H54 (cell line): ENCODE measurements at regions not wholly inside any gene's neighbourhood (a gene's known extent, or its start where the extent isn't known, plus 50 kb on each side); places are given as distances from the start of the nearest gene placed in this dataset.

ENCODE experiments used
- DNase-seq: peaks from one replicate; pipeline ENCODE4 v3.0.0; 2011; ENCODE audit warnings: low spot score, mixed read lengths; ENCODE audit not compliant: insufficient read length
- FAIRE-seq: peaks from 3 replicates; lab custom pipeline; 2011; peaks lifted over from hg19 to GRCh38; lab: Jason Lieb, UNC
- POLR2A ChIP-seq: IDR thresholded peaks from 2 replicates; pipeline ENCODE4 v1.6.1; 2011; ENCODE audit warnings: low read depth, mild to moderate bottlenecking, low read length

DNA sequence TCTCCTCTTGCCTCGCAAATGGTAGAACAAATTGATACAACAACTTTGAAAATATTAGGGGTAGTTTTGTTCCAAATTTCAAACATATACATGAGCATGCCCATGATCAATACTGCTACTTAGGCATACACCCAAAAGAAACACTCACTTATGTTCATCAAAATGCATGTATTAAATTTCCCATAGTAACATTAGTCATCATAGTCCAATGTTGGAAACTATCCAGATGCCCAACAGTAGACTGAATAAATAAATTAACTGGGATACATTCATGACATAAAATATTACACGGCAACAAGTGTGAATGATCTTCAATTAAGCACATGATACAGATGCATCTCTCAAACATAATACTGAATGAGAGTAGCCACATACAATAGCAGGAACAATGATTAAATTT, 391.6 kb downstream of the CDH11 start:
- FAIRE-seq (no peak), DNase-seq (no peak)
- TF ChIP-seq POLR2A: no peak

DNA sequence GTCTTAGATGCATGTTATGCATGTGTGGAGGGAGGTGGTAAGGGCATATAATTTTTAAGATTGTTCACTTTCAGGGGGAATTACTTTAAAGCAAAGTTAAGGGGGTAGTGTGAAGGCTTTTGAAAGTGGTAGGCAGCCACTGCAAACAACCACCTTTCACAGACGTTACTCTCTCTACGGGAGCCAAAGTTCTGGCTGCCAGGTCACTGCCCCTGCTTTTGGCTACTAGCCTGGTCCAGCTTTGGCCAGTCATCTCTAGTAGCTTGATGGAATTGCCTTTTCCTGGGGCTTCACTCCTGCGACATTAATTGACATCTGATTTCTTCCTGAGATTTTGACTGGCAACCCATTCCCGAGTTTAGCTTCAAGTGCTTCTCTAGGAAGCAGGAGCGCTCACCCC, 397.5 kb downstream of the CDH11 start:
- no peak for TF ChIP-seq POLR2A
- DNase-seq: no peak
- FAIRE-seq: no peak

DNA sequence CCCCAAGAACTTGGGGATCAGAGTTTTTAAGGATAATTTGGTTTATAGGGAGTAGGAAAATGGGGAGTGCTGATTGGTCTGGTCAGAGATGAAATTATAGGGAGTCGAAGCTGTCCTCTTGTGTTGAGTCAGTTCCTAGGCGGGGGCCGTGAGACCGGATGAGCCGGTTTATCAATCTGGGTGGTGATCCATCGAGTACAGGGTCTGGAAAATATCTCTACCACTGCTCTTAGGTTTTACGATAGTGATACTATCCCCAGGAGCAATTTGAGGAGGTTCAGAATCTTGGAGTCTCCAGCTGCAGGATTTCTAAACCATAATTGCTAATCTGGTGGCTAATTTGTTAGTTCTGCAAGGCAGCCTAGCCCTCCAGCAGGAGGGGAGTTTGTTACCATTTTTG, 403.4 kb downstream of the CDH11 start:
- no peak for TF ChIP-seq POLR2A
- DNase-seq (no peak), FAIRE-seq (no peak)

DNA sequence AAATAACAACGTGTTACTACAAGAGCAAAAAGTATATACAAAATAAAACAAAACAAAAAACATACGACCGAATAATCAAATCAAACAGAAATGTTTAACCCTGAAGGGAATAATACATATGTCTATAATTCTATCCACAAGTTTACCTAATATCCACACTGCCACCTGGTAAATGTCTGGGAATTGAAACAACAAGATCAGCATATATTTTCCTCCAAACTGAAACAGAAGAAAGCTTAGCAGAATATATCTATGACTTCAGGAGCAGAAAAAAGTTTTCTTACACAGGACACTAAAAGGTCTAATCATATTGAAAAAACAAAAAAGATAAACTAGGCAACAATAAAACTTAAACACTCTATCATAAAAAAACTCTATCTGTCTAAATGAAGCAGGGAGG, 404.0 kb downstream of the CDH11 start:
- FAIRE-seq (no peak), DNase-seq (no peak)
- TF ChIP-seq POLR2A: no peak

DNA sequence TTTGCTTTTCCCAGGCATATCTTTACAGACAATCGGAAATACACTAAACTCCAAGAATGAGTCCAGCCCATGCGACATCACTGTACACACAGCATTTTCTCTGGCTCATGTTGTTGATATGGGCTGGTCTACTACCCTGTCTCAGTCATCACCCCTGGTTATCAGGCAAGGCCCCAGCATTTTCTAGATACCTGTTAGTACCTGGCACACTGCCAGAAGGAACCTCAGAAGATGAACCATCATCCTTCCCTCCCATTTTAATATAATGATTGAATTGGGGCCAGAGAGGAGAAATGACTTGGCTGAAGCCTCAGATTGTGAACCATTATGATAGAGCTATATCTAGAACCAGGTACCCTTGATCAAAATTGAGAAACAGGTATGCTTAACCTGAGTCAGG, 406.2 kb downstream of the CDH11 start:
- TF ChIP-seq POLR2A: no peak
- FAIRE-seq (no peak), DNase-seq (no peak)

DNA sequence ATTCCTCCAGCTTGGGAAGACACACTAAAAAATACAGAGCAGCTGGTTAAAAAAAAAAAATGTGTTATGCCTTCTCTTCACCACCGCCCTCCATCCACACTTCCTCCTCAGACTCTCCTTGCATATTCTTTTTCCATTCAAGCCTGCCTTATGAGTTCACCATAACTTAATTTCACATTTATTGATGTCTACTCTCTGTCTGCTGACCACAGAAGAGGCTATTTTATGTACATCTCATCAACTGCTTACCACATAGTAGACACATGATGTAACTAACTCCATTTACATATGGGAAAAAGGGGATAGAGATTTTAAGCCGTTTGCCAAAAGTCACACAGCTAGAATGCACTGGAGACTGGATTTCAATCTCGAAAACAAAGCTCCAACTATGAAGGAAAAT, 409.8 kb downstream of the CDH11 start:
- FAIRE-seq (no peak), DNase-seq (no peak)
- TF ChIP-seq POLR2A: no peak

DNA sequence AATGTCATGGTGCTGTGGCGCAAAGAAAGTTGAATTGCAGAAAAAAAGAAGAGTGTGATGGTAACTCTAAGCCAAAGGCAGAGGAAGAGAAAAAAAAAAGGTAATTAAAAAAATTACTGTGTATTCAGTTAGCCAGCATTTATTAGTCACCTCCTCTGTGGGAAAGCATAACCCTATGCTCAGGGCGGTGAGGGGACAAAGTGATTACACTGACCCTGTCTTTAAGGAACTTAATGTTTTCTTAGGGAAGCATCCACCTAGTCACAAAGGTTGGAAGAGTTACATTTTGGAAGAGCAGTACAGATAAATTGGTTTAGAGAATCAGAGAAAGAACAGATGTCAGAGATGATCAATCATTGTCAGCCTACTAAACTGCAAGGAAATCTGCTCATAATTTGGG, 410.3 kb downstream of the CDH11 start:
- TF ChIP-seq POLR2A: no peak
- FAIRE-seq: no peak
- no peak for DNase-seq

DNA sequence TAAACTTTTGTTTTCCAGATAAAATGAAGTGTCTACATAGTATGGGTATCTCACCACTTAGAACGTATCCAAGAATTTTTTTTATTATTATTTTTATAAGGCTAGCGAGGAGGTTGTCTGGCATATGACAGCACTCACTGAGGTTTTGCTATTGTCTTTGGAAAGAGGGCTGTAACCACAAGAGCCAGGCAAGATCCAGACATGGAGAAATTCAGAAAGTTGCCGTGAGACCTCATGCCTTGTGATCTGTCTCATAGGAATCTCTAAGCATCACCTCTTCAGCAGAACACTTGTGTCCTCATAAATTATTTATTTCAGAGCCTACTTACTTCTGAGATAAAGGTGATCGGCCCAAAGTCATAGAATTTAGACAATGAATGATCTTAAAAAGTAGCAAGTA, 410.8 kb downstream of the CDH11 start:
- no peak for TF ChIP-seq POLR2A
- FAIRE-seq: no peak
- DNase-seq: no peak

DNA sequence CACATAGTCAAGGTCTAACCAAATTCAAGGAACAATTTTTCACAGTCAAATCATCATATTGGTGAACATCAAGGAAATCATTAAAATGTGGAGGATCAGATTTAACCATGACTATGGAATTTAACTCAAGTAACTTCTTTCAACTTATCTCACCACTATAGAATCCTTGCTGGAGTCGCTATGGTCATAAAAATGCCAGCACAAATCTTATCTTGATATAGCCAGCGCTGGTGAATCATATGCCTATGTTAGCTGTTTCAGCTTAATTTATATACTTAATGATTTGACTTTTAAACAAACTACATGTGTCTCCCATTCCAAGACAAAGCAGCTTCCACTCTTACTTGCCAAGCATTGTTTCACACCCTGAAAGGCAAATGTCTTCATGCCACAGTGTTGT, 416.4 kb downstream of the CDH11 start:
- DNase-seq (no peak), FAIRE-seq (no peak)
- no peak for TF ChIP-seq POLR2A

DNA sequence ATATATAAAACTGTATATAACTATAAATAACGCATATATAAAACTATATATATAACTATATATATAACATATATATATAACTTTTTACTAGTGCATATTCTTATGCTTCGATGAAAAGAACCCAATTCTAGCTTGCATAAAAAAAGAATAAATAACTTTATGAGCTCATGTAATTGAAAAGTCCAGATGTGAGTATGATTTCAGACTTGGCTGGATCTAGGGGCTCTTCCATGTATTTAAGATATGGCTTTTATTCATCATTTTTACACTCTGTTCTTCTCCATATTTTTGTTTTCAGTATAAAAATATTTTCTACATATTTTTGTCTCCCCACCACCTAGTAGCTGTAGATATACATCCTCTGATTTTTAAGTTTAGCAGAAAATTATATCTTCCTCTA, 417.5 kb downstream of the CDH11 start:
- FAIRE-seq (no peak), DNase-seq (no peak)
- TF ChIP-seq POLR2A: no peak

DNA sequence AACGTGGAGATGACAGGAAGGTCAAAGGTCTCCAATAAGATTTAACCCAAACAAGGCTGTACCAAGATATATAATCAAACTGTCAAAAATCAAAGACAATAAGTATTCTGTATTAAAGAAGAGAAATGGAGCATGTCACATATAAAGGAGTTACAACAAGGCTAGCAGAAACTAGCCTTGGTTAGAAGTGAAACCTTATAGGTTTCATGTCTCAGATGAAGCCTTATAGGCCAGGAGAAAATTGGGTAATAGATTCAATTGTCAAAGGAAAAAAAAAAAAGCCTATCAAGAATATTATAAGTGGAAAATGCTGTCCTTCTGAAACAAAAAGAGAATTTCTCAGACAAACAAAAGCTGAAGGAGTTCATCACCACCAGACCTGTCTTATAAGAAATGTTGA, 419.4 kb downstream of the CDH11 start:
- DNase-seq (no peak), FAIRE-seq (no peak)

DNA sequence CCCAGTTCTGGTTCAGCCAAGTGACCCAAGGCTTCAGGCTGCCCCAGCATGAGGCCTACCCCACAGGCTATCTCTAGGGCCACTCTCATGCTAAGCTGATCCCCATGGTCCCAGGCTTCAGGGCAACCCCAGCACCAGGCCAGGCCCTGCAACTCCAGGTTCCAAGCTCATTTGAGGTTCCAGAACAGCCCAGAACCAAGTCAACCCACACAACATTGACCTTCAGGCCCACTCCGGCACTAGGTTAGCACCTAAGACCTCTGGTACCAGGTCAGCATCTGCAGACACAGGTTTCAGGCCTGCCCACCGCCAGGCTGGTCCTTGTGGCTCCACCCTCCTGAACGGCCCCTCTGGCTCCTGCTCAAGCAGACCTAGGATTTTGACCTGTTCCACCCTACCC, 421.2 kb downstream of the CDH11 start:
- FAIRE-seq: no peak
- DNase-seq: no peak
- TF ChIP-seq POLR2A: no peak

More for the DNA sequence above, 419.4 kb downstream of the CDH11 start:
- no peak for TF ChIP-seq POLR2A

DNA sequence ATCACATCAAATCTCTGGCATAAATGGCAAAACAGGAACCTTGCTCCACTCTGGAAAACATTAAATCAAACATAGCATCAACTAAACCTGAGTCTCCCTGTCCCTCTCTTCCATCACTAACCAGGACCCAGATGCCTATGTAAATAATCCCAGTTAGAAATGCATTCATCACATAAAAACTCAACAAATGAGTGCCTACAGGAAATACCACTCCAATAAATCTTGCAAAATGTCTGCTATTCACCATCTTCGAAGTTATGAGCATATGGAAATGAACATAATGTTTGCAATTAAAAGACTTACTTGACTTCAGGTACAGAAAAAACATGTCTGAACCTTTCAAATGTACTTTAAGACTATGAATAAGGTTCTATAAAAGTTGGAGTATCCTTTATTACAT, 425.0 kb downstream of the CDH11 start:
- DNase-seq (no peak), FAIRE-seq (no peak)

DNA sequence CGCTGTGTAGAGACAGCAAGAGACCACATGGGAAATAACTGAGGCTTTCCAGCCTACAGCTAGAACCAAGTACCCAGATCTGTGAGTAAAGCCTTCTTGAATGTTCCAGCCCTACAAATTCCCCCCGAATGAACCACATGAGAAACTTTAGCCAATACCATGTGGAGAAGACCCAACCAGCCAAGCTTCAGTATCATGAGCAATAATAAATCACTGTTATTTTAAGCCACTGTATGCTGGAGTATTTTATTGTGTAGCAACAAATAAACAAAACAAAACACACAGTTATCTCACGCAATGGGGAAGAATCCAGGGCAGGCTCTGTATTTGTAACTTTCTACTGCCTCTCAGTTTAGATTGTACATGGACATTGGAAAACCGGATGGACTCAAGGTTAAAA, 426.2 kb downstream of the CDH11 start:
- no peak for TF ChIP-seq POLR2A
- FAIRE-seq (no peak), DNase-seq (no peak)

More for the DNA sequence above, 425.0 kb downstream of the CDH11 start:
- no peak for TF ChIP-seq POLR2A

DNA sequence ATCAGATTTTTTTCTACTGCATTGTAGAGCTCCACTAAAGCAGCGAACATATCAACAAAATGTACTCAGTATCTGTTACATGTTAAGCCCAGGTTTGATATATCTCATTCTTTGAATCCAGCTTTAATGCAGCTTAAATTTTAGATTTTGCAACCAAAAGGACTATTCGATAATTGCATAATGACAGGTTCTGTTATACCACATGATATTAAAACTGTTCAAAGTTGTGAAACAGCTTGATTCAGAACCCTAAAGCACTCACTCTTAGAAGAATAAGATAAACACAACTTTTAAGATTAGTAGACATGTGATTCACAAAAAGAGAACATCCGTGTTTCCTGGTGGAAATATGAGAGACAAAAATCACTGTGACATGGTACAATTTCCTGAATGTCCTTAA, 427.9 kb downstream of the CDH11 start:
- no peak for TF ChIP-seq POLR2A
- DNase-seq: no peak
- FAIRE-seq: no peak

DNA sequence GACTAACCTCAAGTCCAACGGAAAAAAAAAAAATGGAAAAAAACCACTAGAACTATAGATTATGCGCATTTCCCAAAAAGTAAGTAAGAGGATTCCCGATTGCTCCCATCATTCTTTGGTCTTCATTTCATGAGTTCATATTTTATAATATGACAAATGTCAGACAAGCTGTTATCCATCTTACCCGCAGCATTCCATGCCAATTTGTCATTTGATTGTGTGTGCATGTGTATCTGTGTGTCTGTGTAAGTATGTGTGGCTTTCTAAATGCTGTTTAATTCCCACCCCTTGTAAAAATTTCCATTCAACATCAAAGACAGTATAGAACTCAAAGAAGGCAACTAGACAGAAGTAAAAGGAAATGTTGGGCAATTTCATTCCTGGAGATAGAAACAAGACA, 434.1 kb downstream of the CDH11 start:
- no peak for FAIRE-seq
- no peak for DNase-seq
- TF ChIP-seq POLR2A: no peak
